Testis (tissue), 2 donors: ENCODE measurements at regions not wholly inside any gene's neighbourhood (a gene's known extent, or its start where the extent isn't known, plus 50 kb on each side); places are given as distances from the start of the nearest gene placed in this dataset.

Source experiments
- DNase-seq: peaks from one replicate; pipeline ENCODE4 v3.0.0-alpha.2; 2019
- H3K27ac ChIP-seq, 2 donors: fragments of 200-600 bp; sonication (generic); one replicate each; pipeline ENCODE4 v1.5.1; 2019
- H3K27me3 ChIP-seq: fragments of 200-600 bp; sonication (generic); one replicate; pipeline ENCODE4 v1.5.1; 2019
- H3K36me3 ChIP-seq: fragments of 200-600 bp; sonication (generic); one replicate; pipeline ENCODE4 v1.5.1; 2017; ENCODE audit warnings: low read depth; ENCODE audit errors: missing control alignments
- H3K4me1 ChIP-seq: fragments of 200-600 bp; sonication (generic); one replicate; pipeline ENCODE4 v1.5.1; 2019
- H3K4me3 ChIP-seq, 2 donors: fragments of 200-600 bp; sonication (generic); one replicate each; pipeline ENCODE4 v1.5.1; 2017 to 2019
- H3K9me3 ChIP-seq: fragments of 200-600 bp; sonication (generic); one replicate; pipeline ENCODE4 v1.5.1; 2017
- POLR2A ChIP-seq: fragments of 450-650 bp; IDR thresholded peaks from one replicate; pipeline ENCODE4 v1.6.1; 2017; ENCODE audit warnings: antibody characterized with exemption, mild to moderate bottlenecking, moderate library complexity
- WGBS, 2 donors: methylation state at CpG; one replicate each; pipeline ENCODE4 v1.1.5; 2018; 5-methylcytosine and 5-hydroxymethylcytosine counted together
- intact Hi-C: fragments of 100-400 bp; cut with DNase I; formaldehyde crosslinking; loops from one replicate; pipeline ENCODE4 v1.15.1; 2023; ENCODE audit warnings: low total_unique reads
- TF ChIP-seq, protein P1 (sequence below), 3 experiments: fragments of 450-650 bp in 2 of 3; fragments of 200-600 bp in 1 of 3; sonication (generic) in 1 of 3; IDR thresholded peaks; one replicate each; pipeline ENCODE4 v1.5.1; 2016 to 2019; ENCODE audit warnings: antibody characterized with exemption in 3 of 3, mild to moderate bottlenecking in 2 of 3, moderate library complexity in 1 of 3

DNA sequence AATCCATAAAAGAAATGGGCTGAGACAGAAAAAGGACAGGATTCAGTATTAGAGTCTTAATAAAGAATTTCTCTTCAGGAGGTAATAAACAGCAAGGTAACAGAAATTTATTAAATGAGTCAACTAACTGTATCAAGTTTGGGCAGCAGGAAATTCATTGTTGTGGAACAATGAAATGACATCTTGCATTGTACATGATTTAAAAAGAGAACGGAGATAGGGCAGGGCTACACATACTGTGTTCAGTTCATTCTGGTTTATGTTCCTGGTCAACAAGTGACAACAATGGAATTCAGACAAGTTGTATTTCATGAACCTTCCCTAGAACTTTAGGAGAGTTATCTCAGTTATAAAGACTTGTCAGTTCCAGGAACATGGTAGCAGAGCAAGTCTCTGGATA is 961.3 kb downstream of the SOCS6 start:
- DNase-seq, result no peak
- no peak overlapping the region for H3K27ac ChIP-seq
- H3K36me3 ChIP-seq, result no peaks in the 10 kb centered on the region
- no peaks in the 10 kb centered on the region for H3K27me3 ChIP-seq
- H3K4me1 ChIP-seq, result no peaks in the 10 kb centered on the region
- 78 to 81% methylated on average over 1 of the region's 1 CpG for WGBS, 2 donors
- intact Hi-C loops, result no loop called here
- TF ChIP-seq, protein P1, sequence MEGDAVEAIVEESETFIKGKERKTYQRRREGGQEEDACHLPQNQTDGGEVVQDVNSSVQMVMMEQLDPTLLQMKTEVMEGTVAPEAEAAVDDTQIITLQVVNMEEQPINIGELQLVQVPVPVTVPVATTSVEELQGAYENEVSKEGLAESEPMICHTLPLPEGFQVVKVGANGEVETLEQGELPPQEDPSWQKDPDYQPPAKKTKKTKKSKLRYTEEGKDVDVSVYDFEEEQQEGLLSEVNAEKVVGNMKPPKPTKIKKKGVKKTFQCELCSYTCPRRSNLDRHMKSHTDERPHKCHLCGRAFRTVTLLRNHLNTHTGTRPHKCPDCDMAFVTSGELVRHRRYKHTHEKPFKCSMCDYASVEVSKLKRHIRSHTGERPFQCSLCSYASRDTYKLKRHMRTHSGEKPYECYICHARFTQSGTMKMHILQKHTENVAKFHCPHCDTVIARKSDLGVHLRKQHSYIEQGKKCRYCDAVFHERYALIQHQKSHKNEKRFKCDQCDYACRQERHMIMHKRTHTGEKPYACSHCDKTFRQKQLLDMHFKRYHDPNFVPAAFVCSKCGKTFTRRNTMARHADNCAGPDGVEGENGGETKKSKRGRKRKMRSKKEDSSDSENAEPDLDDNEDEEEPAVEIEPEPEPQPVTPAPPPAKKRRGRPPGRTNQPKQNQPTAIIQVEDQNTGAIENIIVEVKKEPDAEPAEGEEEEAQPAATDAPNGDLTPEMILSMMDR (IDR thresholded peaks at IDR 0.05), result no peak
- TF ChIP-seq POLR2A, result no peak
- no peak overlapping the region for H3K4me3 ChIP-seq
- no peaks in the 10 kb centered on the region for H3K9me3 ChIP-seq

DNA sequence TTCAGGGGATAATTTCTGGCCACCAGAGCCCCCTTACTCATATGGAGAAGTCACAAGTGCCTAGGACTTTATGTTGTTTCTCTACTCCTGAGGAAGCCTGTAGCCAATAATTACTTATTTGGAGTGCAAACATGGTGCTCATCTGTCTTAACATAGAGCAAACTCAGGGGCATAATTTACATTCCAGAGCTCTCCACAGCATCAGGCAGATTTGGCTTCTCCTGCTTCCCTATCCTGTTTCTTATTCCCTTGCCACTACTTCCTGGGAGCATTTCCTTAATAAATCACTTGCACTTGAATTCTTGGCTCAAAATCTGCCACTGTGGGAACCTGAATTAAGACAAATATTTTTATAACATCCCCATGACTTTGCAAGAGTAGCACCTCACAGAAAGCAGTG is 960.9 kb downstream of the SOCS6 start:
- TF ChIP-seq POLR2A, result no peak
- TF ChIP-seq, protein P1 (IDR thresholded peaks at IDR 0.05), result no peak
- Histone ChIP-seq H3K27ac (no peak overlapping the region), H3K36me3 (no peaks in the 10 kb centered on the region), H3K4me1 (no peaks in the 10 kb centered on the region), H3K27me3 (no peaks in the 10 kb centered on the region), H3K4me3 (no peak overlapping the region), H3K9me3 (no peaks in the 10 kb centered on the region)
- intact Hi-C loops, result no loop called here
- DNase-seq, result no peak

DNA sequence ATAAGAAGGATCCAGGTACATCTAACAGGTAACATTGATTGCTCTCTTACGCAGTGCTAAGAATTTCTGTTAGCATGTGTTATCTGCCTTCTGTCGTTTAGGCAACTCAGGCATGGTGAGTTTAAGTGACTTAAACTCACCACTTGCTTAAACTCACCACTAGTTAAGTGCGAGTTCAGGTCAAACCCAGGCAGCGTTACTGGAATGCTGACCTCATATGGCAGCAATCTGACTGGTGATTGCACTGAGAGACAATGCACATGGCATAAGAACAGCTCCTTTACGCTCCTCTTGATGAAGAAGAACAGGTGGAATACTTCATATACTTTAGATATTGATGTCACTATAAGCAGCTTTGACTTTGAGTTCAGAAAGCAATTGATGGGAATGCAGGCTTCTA is 954.1 kb downstream of the SOCS6 start:
- H3K27me3 ChIP-seq, result no peaks in the 10 kb centered on the region
- no peak overlapping the region for H3K27ac ChIP-seq
- H3K36me3 ChIP-seq, result no peaks in the 10 kb centered on the region
- intact Hi-C loops, result no loop called here
- 73 to 82% methylated on average over 5 of the region's 5 CpGs for WGBS, 2 donors
- H3K9me3 ChIP-seq, result no peaks in the 10 kb centered on the region
- no peaks in the 10 kb centered on the region for H3K4me1 ChIP-seq
- no peak for DNase-seq
- TF ChIP-seq, protein P1 (IDR thresholded peaks at IDR 0.05), result no peak
- no peak for TF ChIP-seq POLR2A
- H3K4me3 ChIP-seq, result no peak overlapping the region

DNA sequence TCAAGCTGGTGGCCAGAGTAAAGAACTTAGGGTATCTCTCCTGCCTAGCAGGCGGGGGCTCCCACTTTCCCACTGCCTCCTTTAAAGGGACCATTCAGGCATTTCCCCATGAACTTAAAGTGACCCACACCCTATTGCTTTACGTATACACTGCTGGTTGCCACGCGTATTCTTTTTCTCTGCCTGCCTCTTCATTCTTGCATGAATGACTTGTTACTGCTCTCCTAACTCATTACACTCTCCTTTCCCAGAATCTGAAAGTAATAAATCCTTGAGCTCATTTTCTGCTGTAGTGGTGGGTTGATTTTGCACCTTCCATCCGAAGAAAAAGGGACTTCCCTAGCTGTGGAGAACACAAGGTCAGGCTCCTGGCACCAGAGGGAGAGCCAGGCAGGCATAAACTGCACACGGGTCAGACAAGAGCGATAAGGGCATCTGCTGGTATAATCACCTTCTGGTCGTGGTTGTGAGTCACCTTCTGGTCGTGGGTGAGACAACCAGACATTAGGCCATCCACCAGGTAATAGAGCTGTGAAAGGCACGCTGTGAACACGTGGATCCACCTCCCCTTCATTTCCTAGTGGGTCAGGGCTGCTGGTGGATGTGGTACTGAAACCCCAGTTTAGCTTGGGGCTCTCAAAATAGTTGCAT is 950.3 kb downstream of the SOCS6 start:
- no peaks in the 10 kb centered on the region for H3K9me3 ChIP-seq
- WGBS, 2 donors, result 69 to 76% methylated on average over 11 of the region's 11 CpGs
- H3K36me3 ChIP-seq, result no peaks in the 10 kb centered on the region
- no peak for DNase-seq
- H3K4me3 ChIP-seq, result no peak overlapping the region
- intact Hi-C loops, result no loop called here
- TF ChIP-seq, protein P1 (IDR thresholded peaks at IDR 0.05), result no peak
- TF ChIP-seq POLR2A, result no peak
- H3K27ac ChIP-seq, result no peak overlapping the region
- no peaks in the 10 kb centered on the region for H3K27me3 ChIP-seq
- H3K4me1 ChIP-seq, result no peaks in the 10 kb centered on the region

DNA sequence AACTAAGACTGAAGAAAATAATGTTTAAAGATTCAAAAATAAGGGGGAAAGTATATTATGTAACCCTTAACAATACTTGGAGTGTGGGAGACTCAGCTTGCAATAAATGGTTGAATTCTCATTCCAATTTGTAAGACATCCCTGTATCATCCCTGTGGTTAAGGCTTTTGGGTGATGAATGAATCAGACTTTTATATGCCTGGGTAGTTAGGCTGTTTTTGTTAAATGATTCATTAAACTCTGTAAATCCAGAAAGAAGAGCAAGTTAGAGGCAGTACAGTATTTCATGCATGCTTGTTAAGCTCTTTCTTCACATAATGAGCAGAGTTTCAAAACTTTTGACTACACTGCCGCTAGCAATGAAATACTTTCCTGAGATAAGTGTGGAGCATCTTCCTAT is 948.8 kb downstream of the SOCS6 start:
- no peaks in the 10 kb centered on the region for H3K27me3 ChIP-seq
- no peaks in the 10 kb centered on the region for H3K9me3 ChIP-seq
- no peak overlapping the region for H3K27ac ChIP-seq
- no peaks in the 10 kb centered on the region for H3K36me3 ChIP-seq
- H3K4me3 ChIP-seq, result no peak overlapping the region
- DNase-seq, result no peak
- WGBS, 2 donors, result 41 to 49% methylated on average over 1 of the region's 1 CpG
- TF ChIP-seq, protein P1 (IDR thresholded peaks at IDR 0.05), result no peak
- no peak for TF ChIP-seq POLR2A
- intact Hi-C loops, result no loop called here
- no peaks in the 10 kb centered on the region for H3K4me1 ChIP-seq
